ENCODE measurements at regions not wholly inside any gene's neighbourhood (a gene's known extent, or its start where the extent isn't known, plus 50 kb on each side); places are given as distances from the start of the nearest gene placed in this dataset.

DNA sequence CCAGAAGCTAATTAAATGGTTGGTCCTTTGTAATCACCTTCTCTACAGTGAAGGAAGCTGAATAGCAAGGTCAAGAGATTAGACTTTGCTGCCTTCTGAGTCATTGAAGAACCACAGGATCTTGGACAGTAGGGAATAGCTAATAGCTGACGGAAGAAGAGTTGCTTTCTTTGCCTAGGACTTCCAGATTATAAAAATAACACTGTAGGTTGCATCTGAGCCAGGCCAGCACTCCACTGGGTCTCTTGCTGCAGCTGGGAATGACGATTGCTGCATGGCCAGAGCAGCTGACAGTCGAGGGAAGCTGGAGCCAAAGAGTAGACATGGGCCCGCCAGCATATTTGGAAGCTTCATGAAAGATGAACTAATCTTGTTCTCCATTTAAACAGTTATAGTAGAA lies 81.5 kb upstream of the KCNMB2 start:
- no peaks in the 10 kb centered on the region for H3K36me3 ChIP-seq (ENCODE audit: control insufficient read depth in 3 of 3, insufficient read depth in 2 of 3, low read depth in 1 of 3, low read length in 3 of 3)
- WGBS, 3 donors, result 52 to 81% (median 80%) methylated on average over 4 of the region's 4 CpGs
- H3K4me3 ChIP-seq (ENCODE audit: low read depth in 1 of 3, low read length in 3 of 3), result no peak overlapping the region
- H3K27ac ChIP-seq (ENCODE audit: low read depth in 1 of 3, low read length in 2 of 3), result no peak overlapping the region
- no peaks in the 10 kb centered on the region for H3K9me3 ChIP-seq (ENCODE audit: control insufficient read depth in 2 of 2, insufficient read depth in 1 of 2, low read depth in 1 of 2, low read length in 1 of 2)
- no peaks in the 10 kb centered on the region for H3K4me1 ChIP-seq (ENCODE audit: control insufficient read depth in 3 of 3, insufficient read depth in 2 of 3, low read depth in 1 of 3, low read length in 2 of 3)
- H3K27me3 ChIP-seq (ENCODE audit: control insufficient read depth in 3 of 3, insufficient read depth in 3 of 3, low read length in 3 of 3), result no peaks in the 10 kb centered on the region
- DNase-seq (no peak), FAIRE-seq (no peak)

DNA sequence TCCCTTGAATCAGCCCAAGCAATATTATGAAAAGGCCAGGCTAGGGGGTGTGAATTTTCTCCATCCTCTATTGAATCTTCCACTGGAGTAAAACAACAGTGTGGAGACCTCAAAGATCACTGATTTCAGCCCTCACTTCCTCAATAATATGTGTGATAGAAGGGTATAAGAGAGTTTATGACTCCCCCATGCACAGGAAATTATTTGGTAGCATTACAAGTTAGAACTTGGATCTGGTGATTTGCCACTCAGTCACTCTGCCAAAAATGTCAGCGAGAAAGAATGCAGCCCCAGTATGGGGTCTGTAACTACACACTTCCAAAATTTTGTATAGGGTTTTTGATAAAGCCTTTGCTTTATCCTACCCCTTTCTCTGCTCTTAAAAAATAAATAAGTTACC lies 81.0 kb upstream of the KCNMB2 start:
- no peak for FAIRE-seq
- no peak overlapping the region for H3K27ac ChIP-seq (ENCODE audit: low read depth in 1 of 3, low read length in 2 of 3)
- no peak overlapping the region for H3K4me3 ChIP-seq (ENCODE audit: low read depth in 1 of 3, low read length in 3 of 3)
- no peaks in the 10 kb centered on the region for H3K27me3 ChIP-seq (ENCODE audit: control insufficient read depth in 3 of 3, insufficient read depth in 3 of 3, low read length in 3 of 3)
- no peaks in the 10 kb centered on the region for H3K4me1 ChIP-seq (ENCODE audit: control insufficient read depth in 3 of 3, insufficient read depth in 2 of 3, low read depth in 1 of 3, low read length in 2 of 3)
- WGBS, 3 donors, result 62 to 89% (median 63%) methylated on average over 1 of the region's 1 CpG
- no peaks in the 10 kb centered on the region for H3K36me3 ChIP-seq (ENCODE audit: control insufficient read depth in 3 of 3, insufficient read depth in 2 of 3, low read depth in 1 of 3, low read length in 3 of 3)
- DNase-seq, result no peak
- H3K9me3 ChIP-seq (ENCODE audit: control insufficient read depth in 2 of 2, insufficient read depth in 1 of 2, low read depth in 1 of 2, low read length in 1 of 2), result no peaks in the 10 kb centered on the region

- no peak overlapping the region for H3K27ac ChIP-seq (ENCODE audit: low read depth in 1 of 3, low read length in 2 of 3)
- FAIRE-seq (no peak), DNase-seq (no peak)
- no peaks in the 10 kb centered on the region for H3K27me3 ChIP-seq (ENCODE audit: control insufficient read depth in 3 of 3, insufficient read depth in 3 of 3, low read length in 3 of 3)
- 63 to 69% (median 67%) methylated on average over 1 of the region's 1 CpG for WGBS, 3 donors
- H3K4me3 ChIP-seq (ENCODE audit: low read depth in 1 of 3, low read length in 3 of 3), result no peak overlapping the region
- H3K9me3 ChIP-seq (ENCODE audit: control insufficient read depth in 2 of 2, insufficient read depth in 1 of 2, low read depth in 1 of 2, low read length in 1 of 2), result no peaks in the 10 kb centered on the region
- no peaks in the 10 kb centered on the region for H3K4me1 ChIP-seq (ENCODE audit: control insufficient read depth in 3 of 3, insufficient read depth in 2 of 3, low read depth in 1 of 3, low read length in 2 of 3)
- H3K36me3 ChIP-seq (ENCODE audit: control insufficient read depth in 3 of 3, insufficient read depth in 2 of 3, low read depth in 1 of 3, low read length in 3 of 3), result no peaks in the 10 kb centered on the region
These were observed 80.3 kb upstream of the KCNMB2 start for GRCh38 chr3:178455946-178456345.

DNA sequence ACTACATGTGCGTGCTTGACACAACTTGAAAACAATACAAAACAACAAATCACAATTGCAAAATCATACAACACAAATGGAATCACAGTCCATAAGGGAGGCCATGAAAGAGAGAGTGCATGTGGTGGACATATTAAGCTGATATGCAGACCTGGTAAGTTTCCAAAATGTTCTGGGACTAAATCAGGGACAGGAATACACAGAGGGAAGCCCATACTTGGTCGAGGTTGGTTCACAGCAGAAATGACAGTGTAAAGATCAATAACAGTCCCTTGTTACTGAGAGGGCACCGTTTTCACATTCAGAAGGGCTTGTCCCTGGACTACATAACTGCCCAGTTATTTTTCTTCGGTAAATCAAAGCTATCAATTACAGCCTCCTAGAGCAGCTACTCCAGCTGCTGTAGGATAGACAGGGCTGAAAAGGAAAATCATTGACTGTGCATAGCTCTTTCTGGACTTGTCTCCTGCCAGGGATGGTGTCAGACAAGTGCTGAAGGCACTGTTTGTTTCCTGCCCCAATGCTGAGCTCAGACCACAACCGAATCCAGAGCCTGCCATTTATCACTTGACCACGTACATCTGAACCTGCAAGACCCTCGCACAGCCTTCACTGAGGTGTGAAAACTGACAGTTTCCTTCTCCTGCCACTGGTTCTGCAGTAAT lies 79.5 kb upstream of the KCNMB2 start:
- H3K9me3 ChIP-seq (ENCODE audit: control insufficient read depth in 2 of 2, insufficient read depth in 1 of 2, low read depth in 1 of 2, low read length in 1 of 2), result no peaks in the 10 kb centered on the region
- H3K27ac ChIP-seq (ENCODE audit: low read depth in 1 of 3, low read length in 2 of 3), result no peak overlapping the region
- FAIRE-seq, result no peak
- DNase-seq, result no peak
- H3K4me3 ChIP-seq (ENCODE audit: low read depth in 1 of 3, low read length in 3 of 3), result no peak overlapping the region
- no peaks in the 10 kb centered on the region for H3K4me1 ChIP-seq (ENCODE audit: control insufficient read depth in 3 of 3, insufficient read depth in 2 of 3, low read depth in 1 of 3, low read length in 2 of 3)
- no peaks in the 10 kb centered on the region for H3K27me3 ChIP-seq (ENCODE audit: control insufficient read depth in 3 of 3, insufficient read depth in 3 of 3, low read length in 3 of 3)
- 45 to 53% (median 49%) methylated on average over 7 of the region's 7 CpGs for WGBS, 3 donors
- no peaks in the 10 kb centered on the region for H3K36me3 ChIP-seq (ENCODE audit: control insufficient read depth in 3 of 3, insufficient read depth in 2 of 3, low read depth in 1 of 3, low read length in 3 of 3)

DNA sequence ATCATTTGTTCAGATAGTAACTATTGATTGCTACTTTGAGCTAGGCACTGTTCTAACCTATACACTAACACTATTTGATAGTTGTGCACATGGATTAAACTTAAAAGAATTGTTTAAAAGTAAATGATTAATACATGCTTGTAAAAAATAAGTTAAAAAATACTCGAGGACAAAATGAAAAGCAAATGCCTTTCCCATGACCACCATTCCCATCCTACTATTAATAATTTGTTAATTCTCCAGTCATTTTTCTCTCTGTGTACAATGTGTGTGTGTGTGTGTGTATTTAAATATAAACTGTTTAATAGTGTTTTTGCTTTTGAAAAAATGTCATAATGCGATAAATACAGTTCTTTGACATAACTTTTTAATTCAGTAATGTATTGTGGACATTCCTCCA lies 78.7 kb upstream of the KCNMB2 start:
- H3K27me3 ChIP-seq (ENCODE audit: control insufficient read depth in 3 of 3, insufficient read depth in 3 of 3, low read length in 3 of 3), result no peaks in the 10 kb centered on the region
- FAIRE-seq, result no peak
- no peak overlapping the region for H3K27ac ChIP-seq (ENCODE audit: low read depth in 1 of 3, low read length in 2 of 3)
- H3K4me3 ChIP-seq (ENCODE audit: low read depth in 1 of 3, low read length in 3 of 3), result no peak overlapping the region
- no peaks in the 10 kb centered on the region for H3K4me1 ChIP-seq (ENCODE audit: control insufficient read depth in 3 of 3, insufficient read depth in 2 of 3, low read depth in 1 of 3, low read length in 2 of 3)
- no peak for DNase-seq
- WGBS, 3 donors, result 53 to 55% (median 54%) methylated on average over 2 of the region's 2 CpGs
- H3K9me3 ChIP-seq (ENCODE audit: control insufficient read depth in 2 of 2, insufficient read depth in 1 of 2, low read depth in 1 of 2, low read length in 1 of 2), result no peaks in the 10 kb centered on the region
- no peaks in the 10 kb centered on the region for H3K36me3 ChIP-seq (ENCODE audit: control insufficient read depth in 3 of 3, insufficient read depth in 2 of 3, low read depth in 1 of 3, low read length in 3 of 3)

- no peak for FAIRE-seq
- H3K9me3 ChIP-seq (ENCODE audit: control insufficient read depth in 2 of 2, insufficient read depth in 1 of 2, low read depth in 1 of 2, low read length in 1 of 2), result no peaks in the 10 kb centered on the region
- no peaks in the 10 kb centered on the region for H3K27me3 ChIP-seq (ENCODE audit: control insufficient read depth in 3 of 3, insufficient read depth in 3 of 3, low read length in 3 of 3)
- no peak overlapping the region for H3K4me3 ChIP-seq (ENCODE audit: low read depth in 1 of 3, low read length in 3 of 3)
- no peaks in the 10 kb centered on the region for H3K36me3 ChIP-seq (ENCODE audit: control insufficient read depth in 3 of 3, insufficient read depth in 2 of 3, low read depth in 1 of 3, low read length in 3 of 3)
- WGBS, 3 donors, result 58 to 77% (median 58%) methylated on average over 5 of the region's 5 CpGs
- H3K27ac ChIP-seq (ENCODE audit: low read depth in 1 of 3, low read length in 2 of 3), result no peak overlapping the region
- DNase-seq, result no peak
- H3K4me1 ChIP-seq (ENCODE audit: control insufficient read depth in 3 of 3, insufficient read depth in 2 of 3, low read depth in 1 of 3, low read length in 2 of 3), result no peaks in the 10 kb centered on the region
These were observed 77.8 kb upstream of the KCNMB2 start for GRCh38 chr3:178458313-178459037.

DNA sequence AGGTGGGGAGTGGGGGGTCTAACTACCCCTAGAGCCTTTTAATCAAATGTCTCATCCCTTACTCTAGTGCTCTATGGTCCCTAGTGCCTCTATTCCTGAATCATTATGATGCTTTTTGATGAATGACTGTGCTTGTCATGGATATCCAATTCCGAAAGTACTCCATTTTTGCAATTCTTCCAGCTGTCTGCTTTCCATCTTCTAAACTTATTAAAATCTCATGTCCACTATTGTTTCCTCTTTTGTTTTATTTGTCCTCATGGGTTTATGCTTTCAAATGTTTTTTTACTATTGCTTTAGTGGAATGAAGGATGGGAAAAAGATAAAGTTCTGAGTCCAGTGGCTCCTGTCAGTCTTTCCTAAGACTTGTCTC lies 77.2 kb upstream of the KCNMB2 start:
- WGBS, 3 donors, result 76 to 100% (median 87%) methylated on average over 1 of the region's 1 CpG
- Histone ChIP-seq H3K9me3 (ENCODE audit: control insufficient read depth in 2 of 2, insufficient read depth in 1 of 2, low read depth in 1 of 2, low read length in 1 of 2) (no peaks in the 10 kb centered on the region), H3K4me3 (ENCODE audit: low read depth in 1 of 3, low read length in 3 of 3) (no peak overlapping the region), H3K27me3 (ENCODE audit: control insufficient read depth in 3 of 3, insufficient read depth in 3 of 3, low read length in 3 of 3) (no peaks in the 10 kb centered on the region), H3K4me1 (ENCODE audit: control insufficient read depth in 3 of 3, insufficient read depth in 2 of 3, low read depth in 1 of 3, low read length in 2 of 3) (no peaks in the 10 kb centered on the region), H3K36me3 (ENCODE audit: control insufficient read depth in 3 of 3, insufficient read depth in 2 of 3, low read depth in 1 of 3, low read length in 3 of 3) (no peaks in the 10 kb centered on the region), H3K27ac (ENCODE audit: low read depth in 1 of 3, low read length in 2 of 3) (no peak overlapping the region)
- DNase-seq (no peak), FAIRE-seq (no peak)

DNA sequence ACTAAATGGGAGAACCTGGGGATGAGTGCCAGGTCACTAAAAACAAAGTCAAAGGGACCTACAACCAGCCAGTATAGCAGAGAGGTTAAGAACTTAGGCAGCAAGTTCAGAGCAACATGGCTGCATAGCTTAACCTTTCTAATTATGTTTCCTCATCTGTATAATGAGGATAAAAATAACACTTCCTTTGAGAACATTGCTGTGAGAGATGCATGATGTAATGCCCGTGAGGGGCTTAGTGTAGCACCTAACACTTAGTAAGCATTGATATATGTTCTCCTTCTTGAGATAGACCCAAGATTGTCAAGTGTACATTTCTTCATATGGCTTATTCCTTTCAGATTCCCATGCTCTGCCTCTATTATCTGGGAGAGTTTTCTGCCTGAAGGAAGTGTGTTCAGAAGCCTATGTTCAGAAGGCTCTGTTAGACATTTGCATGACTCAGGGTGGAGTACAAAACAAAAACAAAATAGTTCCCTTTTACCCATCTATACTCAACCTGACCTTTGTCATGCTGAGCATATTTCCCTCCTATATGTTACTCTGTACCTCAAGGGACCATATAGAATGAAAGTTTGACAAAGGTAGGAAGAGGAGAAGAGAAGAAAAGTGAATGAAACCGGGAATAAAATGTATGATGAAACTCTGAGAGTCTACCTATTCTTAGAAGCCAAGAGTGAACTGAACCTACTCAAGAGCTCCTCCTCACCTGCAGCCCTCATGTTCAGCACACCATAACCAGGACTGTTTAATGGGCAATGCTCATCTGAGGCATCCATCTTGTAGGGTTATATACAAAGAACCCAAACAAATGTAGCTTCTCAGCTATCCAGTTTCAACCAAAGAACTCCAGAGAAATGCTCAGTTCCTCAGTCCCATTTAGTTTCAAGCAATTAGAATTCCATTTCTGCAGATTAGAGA lies 70.7 kb upstream of the KCNMB2 start:
- Histone ChIP-seq H3K27ac (ENCODE audit: low read depth in 1 of 3, low read length in 2 of 3) (no peak overlapping the region), H3K36me3 (ENCODE audit: control insufficient read depth in 3 of 3, insufficient read depth in 2 of 3, low read depth in 1 of 3, low read length in 3 of 3) (no peaks in the 10 kb centered on the region), H3K4me1 (ENCODE audit: control insufficient read depth in 3 of 3, insufficient read depth in 2 of 3, low read depth in 1 of 3, low read length in 2 of 3) (no peaks in the 10 kb centered on the region), H3K4me3 (ENCODE audit: low read depth in 1 of 3, low read length in 3 of 3) (no peak overlapping the region), H3K9me3 (ENCODE audit: control insufficient read depth in 2 of 2, insufficient read depth in 1 of 2, low read depth in 1 of 2, low read length in 1 of 2) (no peaks in the 10 kb centered on the region), H3K27me3 (ENCODE audit: control insufficient read depth in 3 of 3, insufficient read depth in 3 of 3, low read length in 3 of 3) (no peaks in the 10 kb centered on the region)
- WGBS, 3 donors, result 30 to 74% (median 71%) methylated on average over 2 of the region's 2 CpGs
- no peak for DNase-seq
- FAIRE-seq, result no peak

Measured in small intestine (tissue), 7 donors.